RWPE1 (cell line): ENCODE measurements at regions not wholly inside any gene's neighbourhood (a gene's known extent, or its start where the extent isn't known, plus 50 kb on each side); places are given as distances from the start of the nearest gene placed in this dataset.

Experiments used
- CTCF ChIA-PET: fragments of 350-600 bp; sonication (Branson Sonifier 250); formaldehyde crosslinking; extraction: SDS; loops from one replicate; lab custom pipeline; 2021; lab: Yijun Ruan, JAX
- POLR2A ChIA-PET: fragments of 400-600 bp; formaldehyde crosslinking; extraction: SDS; loops from one replicate; lab custom pipeline; 2020; ENCODE audit warnings: antibody characterized with exemption; ENCODE audit not compliant: low non-redundant PET; lab: Yijun Ruan, JAX
- DNase-seq: peaks from one replicate; pipeline ENCODE4 v3.0.0; 2012; ENCODE audit warnings: low spot score
- H3K27ac ChIP-seq: fragments of 450-650 bp; 2 replicates; pipeline ENCODE4 v1.5.1; 2017
- TF ChIP-seq, protein P1 (sequence below): fragments of 450-650 bp; conservative IDR thresholded peaks from 2 replicates; pipeline ENCODE4 v1.5.1; 2017; ENCODE audit warnings: low read depth, mild to moderate bottlenecking

DNA sequence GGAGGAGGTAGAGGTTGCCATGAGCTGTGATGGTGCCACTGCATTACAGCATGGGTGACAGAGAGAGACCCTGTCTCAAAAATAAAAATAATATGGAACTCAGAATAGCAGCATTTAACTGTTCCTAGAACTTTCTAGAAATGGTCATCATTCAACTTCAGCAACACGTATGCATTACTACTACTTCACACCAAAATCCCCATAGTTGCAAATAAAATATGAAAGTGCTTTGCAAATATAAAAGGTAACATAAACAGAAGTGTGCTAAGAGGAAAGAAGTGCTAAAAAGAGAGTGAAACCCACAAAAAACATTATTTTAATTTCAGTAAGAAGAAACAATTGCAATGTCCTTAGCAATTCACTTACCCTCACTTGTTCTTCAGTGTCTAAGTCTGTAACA, 169.7 kb upstream of the NUDT4 start:
- ChIA-PET POLR2A (no interaction called here), CTCF (no interaction called here)
- no peak overlapping the region for H3K27ac ChIP-seq
- TF ChIP-seq, protein P1, sequence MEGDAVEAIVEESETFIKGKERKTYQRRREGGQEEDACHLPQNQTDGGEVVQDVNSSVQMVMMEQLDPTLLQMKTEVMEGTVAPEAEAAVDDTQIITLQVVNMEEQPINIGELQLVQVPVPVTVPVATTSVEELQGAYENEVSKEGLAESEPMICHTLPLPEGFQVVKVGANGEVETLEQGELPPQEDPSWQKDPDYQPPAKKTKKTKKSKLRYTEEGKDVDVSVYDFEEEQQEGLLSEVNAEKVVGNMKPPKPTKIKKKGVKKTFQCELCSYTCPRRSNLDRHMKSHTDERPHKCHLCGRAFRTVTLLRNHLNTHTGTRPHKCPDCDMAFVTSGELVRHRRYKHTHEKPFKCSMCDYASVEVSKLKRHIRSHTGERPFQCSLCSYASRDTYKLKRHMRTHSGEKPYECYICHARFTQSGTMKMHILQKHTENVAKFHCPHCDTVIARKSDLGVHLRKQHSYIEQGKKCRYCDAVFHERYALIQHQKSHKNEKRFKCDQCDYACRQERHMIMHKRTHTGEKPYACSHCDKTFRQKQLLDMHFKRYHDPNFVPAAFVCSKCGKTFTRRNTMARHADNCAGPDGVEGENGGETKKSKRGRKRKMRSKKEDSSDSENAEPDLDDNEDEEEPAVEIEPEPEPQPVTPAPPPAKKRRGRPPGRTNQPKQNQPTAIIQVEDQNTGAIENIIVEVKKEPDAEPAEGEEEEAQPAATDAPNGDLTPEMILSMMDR: no peak
- DNase-seq: no peak

DNA sequence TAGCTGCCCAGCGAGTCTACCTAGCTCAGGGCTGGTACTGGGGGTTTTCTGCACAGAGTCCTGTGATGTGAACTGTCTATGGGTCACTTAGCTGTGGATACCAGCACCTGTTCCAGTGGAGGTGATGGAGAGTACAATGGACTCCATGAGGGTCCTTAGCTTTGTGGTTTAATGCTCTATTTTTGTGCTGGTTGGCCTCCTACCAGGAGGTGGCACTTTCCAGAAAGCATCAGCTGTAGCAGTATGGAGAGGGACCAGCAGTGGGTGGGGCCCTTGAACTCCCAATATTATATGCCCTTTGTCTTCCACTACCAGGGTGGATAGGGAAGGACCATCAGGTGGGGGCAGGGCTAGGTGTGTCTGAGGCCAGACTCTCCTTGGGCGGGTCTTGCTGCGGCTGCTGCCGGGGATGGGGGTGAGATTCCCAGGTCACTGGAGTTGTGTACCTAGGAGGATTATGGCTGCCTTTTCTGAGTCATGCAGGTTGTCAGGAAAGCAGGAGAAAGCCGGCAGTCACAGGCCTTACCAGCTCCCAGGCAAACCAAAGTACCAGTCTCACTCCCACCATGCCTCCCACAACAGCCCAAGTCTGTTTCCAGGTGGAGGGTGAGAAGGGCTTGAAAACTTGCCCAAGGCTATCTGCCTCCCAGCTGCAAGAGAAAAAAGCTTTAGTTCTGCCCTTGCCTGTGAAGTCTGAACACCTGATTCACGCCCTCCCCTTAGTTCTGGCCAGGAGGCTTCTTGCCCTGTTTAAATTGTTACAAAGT, 163.0 kb upstream of the NUDT4 start:
- ChIA-PET CTCF (no interaction called here), POLR2A (no interaction called here)
- TF ChIP-seq, protein P1: no peak
- no peak overlapping the region for H3K27ac ChIP-seq
- DNase-seq: no peak

DNA sequence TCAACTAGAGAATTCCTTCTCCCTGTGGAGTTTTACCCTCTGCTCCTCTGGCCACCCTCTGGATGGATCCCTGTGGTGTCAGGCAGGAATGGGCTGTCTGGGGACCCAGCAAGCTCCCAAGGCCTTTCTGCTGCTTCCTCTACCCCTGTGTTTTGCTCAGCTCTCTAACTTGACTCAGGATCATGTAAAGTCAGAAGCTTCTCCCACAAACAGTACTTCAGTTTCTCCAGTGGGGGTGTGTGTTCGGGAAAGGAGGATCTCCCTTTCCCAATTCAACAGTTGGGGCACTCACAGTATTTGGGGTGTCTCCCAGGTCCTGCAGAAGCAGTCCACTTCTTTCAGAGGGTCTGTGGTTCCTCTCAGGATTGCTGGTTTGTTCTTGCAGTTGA, 162.4 kb upstream of the NUDT4 start:
- TF ChIP-seq, protein P1: no peak
- POLR2A ChIA-PET: no interaction called here
- no peak for DNase-seq
- CTCF ChIA-PET: no interaction called here
- H3K27ac ChIP-seq: no peak overlapping the region

DNA sequence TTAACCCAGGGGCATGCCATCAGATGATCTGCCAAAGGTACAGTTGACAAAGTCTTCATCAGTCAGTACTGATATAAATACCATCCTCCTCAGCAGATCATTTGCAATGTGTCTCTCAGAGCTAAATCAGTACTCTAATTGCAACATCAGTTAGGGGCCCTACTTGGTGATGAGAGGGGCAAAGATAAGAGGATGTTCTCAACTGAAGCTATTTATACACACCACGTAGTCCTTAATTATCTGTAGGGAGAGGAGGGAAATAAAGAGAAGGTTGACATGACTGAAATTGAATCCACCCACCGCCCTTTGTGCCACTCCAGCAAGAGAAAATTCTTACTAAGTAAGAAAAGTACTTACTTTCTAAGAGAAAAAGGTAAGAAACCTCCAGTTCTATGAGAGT, 157.8 kb upstream of the NUDT4 start:
- CTCF ChIA-PET: no interaction called here
- POLR2A ChIA-PET: no interaction called here
- no peak for DNase-seq
- TF ChIP-seq, protein P1: no peak
- no peak overlapping the region for H3K27ac ChIP-seq

DNA sequence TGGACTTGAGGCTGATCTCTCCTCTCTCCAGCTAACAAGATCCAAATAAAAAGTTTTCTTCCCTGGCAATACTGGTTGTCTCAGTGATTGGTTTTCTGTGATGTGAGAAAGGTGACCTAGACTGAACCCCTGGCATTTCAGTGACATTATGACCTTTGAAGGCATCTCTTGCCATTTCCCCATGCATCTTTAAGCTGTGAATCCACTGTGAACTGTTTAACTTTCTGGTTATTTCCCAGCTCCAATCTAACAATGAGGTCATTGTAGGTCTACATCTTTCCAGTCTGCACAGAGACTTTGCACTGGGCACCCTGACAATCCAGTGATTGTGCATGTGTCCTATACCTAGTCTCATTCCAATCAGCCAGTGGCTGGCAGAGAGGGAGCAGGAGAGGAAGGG, 155.9 kb upstream of the NUDT4 start:
- POLR2A ChIA-PET: no interaction called here
- TF ChIP-seq, protein P1: no peak
- H3K27ac ChIP-seq: no peak overlapping the region
- CTCF ChIA-PET: interaction anchor here (0.6 kb wide), 1 partner anchor 105 kb away, joined by 3 read pairs; no protein-coding TSS in a partner anchor
- DNase-seq: no peak

DNA sequence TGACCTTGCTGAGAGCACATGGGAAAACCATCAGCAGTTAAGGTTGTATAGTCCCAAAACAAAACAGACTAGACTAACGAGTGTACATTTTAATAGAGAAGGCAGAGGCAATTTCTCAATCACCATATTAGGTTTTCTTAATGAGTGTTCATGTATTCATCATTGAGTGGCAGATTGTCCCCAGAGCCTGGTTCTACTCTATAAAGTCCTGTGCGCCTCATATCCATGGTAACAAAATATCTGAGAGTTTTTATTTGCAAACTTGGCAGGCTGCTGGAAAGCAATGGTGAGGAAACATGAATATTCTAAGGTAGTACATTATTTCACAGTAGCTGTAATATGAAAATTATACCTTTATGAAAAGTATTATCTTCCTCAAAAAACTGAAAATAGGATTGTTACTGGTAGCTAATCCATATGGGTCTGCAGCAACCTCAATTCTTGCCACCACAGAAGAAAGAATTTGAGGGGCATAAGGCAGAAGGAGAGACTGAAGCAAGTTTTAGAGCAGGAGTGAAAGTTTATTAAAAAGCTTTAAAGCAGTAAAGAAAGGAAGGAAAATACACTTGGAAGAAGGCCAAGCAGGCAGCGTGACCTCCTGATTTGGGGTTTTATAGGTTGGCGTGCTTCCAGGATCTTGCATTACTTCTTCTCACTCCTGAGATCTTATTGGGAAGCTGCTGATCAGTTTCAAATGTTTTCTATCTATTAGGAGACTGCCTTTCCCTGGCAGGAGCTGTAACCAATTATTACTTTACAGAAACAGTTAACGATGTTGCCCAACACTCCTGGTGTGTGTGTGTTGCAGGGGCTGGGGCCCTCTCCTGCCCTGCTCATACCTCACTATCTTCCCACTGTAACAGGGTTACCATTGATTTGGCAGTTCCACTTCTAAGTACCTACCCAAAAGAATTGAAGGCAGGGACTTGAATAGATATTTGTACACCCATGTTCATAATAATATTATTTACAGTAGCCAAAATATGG, 154.0 kb upstream of the NUDT4 start:
- no peak for DNase-seq
- CTCF ChIA-PET: interaction anchor here (0.6 kb wide), 1 partner anchor 31 kb away, joined by 3 read pairs; no protein-coding TSS in a partner anchor
- no peak overlapping the region for H3K27ac ChIP-seq

More for the DNA sequence above, 154.0 kb upstream of the NUDT4 start:
- TF ChIP-seq, protein P1: no peak
- POLR2A ChIA-PET: interaction anchor here (0.6 kb wide), 1 partner anchor 161 kb away, joined by 3 read pairs; no protein-coding TSS in a partner anchor
